ENCODE measurements at regions not wholly inside any gene's neighbourhood (a gene's known extent, or its start where the extent isn't known, plus 50 kb on each side); places are given as distances from the start of the nearest gene placed in this dataset.

DNA sequence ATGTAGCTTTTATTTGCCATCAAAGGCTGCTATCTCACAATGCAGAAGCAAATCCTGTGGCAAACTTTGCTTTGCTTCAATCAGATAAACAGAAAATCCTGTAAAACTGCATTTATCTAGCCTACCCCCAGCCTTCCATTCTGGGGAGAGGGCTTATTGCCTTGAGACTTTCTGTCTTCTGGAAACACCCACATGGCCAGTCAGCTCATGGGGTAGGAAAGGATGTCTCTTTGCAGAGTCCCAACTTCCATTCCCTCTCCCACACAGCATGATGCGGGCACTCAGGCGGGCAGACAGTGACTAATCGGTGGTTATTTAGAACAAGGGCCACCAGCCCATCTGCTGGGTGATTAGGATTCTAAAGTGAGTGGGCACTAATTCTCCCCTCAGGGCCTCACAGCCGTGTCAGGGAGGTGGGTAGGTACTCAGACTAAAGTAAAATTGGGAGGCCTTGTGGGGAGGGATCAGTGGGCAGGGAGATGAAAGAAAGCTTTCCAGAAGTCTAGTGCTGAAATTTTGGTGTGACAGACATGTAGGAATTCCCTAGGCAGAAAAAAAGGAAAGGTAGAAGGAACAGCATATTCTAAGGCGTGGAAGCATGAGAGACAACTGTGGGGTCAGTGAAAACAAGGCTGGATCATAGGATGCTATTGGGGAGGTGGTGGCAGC lies 720.5 kb downstream of the VRK1 start:
- DNase-seq (ENCODE audit: low spot score): no peak

DNA sequence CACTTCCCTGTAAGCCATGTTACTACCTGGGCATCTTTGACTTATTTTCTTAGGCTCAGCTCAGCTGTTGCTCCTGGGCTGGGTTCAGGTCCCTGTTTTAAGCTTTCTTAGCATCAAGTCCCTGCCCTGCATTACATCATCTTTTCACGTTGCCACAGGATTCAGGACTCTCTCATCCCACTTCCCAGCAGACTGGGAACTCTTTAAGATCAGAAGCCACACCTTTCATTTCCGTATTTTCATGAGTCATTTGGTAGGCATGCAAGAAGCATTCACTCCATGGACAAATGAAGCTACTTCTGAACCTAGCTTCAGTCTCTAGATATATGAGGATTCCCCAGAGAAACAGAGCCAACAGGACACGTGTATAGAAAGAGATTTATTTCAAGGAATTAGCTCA lies 726.8 kb downstream of the VRK1 start:
- DNase-seq (ENCODE audit: low spot score): no peak

DNA sequence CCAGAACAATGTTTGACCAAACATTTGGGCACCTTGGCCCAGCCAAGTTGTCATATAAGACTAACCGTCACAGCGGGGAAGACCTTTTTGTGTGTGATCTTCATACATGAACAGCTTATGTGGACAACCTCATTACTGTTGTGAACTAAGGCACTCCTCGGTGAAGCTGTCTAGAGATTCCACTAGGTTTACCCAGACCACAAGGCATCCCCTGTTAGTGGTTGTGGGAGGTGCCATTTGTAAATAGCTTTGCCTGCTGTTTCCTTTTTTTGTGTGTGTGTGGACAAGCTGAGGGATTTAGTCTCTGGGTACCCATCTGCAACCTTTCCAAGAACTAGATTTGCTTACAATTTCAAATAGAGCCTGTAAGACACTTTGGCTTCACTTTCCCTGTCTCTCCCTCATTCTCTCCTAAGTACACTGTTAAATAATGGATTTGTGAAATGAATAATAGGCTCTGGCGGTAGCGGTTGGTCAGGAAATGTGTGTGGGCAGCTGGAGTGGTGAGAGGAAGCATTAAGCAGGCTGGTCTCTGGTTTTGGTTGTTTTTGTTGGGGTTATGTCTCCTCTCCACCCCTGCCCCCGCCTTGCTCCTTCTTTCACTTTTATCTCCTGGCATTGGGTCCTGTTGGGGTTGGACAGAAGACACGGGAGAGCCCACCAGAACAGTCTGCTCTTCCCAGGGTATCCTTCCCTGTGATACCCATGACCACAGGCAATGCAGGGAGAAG lies 727.6 kb downstream of the VRK1 start:
- no peak for DNase-seq (ENCODE audit: low spot score)

DNA sequence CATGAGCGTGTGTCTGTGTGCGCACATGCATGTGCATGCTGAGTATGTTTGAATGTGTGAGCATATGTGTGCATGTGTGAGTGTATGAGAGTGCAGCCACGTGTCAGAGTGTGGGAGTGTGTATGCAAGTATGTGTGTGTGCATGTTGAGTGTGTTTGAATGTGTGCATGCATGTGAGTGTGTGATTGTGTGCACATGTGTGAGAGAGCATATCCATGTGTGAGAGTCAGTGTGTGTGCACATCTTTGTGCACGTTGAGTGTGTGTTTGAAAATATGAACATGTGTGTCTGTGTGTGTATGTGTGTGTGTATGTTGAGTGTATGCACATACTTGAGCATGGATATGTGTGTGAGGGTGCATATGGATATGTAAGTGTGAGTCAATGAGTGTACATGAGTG lies 730.8 kb downstream of the VRK1 start:
- DNase-seq (ENCODE audit: low spot score): no peak

DNA sequence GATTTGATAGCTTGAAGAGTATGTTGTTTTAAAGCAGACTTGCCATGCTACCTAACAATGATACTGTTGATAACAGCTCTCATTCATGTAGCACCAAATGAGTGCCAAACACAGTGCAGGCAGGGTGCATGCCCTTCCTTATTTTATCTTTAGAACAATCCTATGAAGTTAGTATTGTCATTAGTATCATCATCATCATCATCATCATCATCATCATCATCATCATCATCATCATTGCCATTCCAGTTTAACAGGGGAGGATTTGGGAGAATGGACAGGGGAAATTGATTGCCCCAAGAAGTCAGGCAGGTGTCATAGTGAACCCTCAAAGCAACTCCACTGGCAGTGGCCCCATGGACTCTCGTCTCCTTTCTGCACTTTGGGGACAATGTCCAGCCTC lies 734.9 kb downstream of the VRK1 start:
- no peak for DNase-seq (ENCODE audit: low spot score)

DNA sequence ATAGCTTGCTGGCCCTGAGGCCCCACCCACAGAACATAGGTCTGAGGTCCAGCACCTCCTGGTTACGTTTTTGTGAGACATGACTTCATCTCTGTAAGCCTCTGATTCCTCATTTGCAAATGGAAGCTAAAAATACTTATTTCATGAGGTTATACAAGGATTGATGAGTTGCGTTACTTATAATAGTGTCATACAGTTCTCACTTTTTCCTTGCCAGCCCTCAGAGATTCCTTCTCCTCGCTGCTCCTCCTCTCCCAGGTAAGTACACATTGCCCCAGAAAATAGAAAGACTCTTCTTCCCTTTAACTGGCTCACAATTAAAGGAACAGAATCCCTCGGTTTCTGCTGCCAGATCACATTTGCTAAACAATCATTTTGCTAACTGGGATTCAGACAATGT lies 739.2 kb downstream of the VRK1 start:
- DNase-seq (ENCODE audit: low spot score): no peak

DNA sequence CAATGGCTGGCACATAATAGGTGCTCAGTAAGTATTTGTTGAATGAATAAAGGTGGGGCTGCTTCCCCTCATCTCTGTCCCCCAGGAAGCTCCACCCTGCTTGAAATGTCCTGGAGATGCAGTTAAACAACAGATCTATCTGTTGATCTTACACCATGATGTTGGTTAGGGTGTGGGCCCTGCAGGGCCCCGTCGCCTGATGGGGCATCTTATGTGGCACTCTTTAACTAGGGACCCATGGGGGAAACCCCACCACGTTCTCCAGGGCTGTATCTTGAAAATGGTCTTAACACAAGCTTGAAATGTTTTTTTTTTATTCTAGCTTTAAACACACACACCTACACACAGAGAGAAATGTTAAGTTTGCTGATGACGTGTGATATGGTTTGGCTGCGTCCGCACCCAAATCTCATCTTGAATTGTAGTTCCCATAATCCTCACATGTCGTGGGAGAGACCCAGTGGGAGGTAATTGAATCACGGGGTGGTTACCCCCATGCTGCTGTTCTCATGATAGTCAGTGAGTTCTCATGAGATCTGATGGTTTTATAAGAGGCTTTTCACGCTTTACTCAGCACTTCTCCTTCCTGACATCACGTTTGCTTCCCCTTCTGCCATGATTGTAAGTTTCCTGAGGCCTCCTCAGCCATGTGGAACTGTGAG lies 741.7 kb downstream of the VRK1 start:
- no peak for DNase-seq (ENCODE audit: low spot score)

DNA sequence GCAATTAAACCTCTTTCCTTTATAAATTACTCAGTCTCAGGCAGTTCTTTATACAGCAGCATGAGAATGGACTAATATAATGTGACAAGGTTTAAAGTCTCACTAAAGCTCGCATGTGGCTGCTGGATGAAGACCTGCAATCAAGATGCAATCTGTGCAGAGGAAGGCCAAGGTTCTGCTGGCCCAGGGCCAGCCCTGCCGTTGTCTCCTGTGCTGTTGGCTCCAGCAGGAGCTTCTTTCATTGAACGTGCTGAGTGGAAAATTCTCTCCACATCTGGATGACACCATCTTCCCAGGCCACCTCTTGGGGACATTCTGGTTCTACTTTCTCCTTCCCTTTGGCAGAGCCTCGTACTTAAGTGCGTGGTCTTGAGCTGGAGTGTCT lies 742.2 kb downstream of the VRK1 start:
- no peak for DNase-seq (ENCODE audit: low spot score)

DNA sequence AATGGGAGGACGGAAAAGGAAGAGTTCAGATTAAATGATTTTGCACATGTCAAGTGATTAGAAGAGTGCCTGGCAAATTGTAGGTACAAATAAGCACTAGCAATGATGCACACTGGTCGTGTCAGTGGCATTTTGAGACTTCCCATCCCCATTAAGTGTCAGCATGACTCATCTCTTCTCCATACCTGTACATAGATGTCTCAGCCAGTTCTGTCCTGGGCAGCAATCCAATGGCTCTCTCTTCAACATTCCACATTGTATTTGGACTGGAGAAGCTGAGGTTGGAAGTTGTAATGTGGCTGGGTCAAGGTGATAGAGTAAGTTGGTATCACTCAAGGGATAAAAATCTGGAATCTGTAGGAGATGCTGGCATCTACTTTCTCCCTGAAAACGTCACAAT lies 742.7 kb downstream of the VRK1 start:
- no peak for DNase-seq (ENCODE audit: low spot score)

DNA sequence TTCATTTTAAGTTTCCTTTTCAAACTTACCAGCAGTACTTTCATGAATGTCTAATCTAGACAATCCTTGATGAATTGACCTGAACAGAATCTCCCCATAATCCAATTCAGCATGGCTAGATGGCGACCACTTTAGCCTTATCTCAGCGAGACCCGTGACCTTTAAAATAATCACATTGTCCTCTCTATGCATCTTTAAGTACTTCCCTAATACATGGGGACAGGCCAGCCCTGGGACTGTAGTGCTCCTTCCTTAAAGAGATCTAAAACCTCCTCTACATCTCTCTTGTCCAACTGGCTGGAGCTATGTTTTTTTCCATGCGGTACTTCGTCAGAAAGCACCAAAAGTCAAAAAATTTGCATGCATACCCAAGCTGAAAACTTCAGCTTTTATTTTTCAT lies 746.0 kb downstream of the VRK1 start:
- DNase-seq (ENCODE audit: low spot score): no peak

DNA sequence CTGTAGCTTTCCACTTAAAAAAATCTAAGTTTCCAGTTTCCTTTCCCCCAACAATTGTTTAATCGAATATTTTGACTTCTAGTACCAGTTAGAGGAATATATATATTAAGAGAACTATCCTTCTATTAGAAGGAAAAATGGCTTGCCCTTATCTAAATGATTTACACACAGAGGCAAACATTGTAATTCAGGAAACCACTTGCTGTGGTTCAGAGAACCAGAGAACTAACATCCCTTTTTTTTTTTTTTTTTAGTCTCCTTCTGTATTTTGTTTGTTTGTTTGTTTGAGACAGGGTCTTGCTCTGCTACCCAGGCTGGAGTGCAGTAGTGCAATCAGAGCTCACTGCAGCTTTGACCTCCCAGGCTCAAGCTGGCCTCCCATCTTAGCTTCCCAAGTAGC lies 746.6 kb downstream of the VRK1 start:
- DNase-seq (ENCODE audit: low spot score): no peak

DNA sequence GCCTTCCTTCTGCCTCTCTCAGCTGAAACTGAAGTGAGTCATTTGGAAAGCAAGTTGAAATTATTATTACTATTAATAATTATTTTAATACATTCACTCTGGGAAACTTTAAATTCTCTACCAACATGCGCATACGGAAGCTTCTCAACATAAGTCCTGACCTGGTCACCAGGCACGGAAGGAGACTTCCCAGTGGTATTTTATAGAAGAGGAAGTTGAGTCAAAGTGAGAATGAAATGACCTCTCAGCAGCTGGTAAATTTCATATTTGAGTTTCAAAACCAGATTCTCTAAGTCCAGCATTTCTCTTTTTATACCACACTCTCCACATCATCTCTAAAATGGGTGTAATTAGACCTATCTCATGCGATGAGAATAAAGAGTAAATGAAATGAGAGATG lies 747.4 kb downstream of the VRK1 start:
- DNase-seq (ENCODE audit: low spot score): no peak

DNA sequence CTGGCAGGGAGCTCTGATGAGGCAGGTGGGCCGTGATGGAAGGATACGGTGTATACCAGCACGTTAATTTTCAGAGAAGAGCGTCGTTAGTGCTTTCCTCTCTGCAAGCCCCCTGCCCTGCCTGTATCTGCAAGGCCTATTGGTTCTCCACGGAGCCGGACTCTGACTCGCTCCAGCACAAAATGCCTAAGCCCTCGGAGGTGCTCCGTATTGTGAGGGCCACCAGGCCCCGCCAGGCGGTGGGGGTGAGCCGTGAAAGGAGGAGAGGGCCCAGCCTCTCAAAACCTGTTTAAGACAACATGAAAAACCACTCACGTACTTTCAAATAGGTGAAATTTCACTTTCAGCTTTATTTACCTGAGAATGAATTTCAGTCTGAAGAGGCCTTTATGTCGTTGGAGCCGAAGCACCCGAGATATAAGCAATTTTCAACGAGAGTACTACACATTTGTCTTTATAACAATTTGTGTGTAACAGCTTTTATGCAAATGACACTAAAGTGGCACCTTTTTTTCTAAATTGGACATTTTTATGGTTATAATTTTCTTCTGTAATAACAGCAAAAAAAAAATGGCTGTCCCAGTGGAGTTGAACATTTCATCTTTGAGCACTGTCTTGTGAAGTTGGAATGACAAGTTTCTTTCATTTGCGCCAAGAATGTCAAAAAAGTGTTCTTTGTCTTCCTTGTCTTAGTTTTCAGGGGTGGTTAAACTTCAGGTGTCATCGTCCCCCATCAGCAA lies 749.5 kb downstream of the VRK1 start:
- DNase-seq (ENCODE audit: low spot score): no peak

DNA sequence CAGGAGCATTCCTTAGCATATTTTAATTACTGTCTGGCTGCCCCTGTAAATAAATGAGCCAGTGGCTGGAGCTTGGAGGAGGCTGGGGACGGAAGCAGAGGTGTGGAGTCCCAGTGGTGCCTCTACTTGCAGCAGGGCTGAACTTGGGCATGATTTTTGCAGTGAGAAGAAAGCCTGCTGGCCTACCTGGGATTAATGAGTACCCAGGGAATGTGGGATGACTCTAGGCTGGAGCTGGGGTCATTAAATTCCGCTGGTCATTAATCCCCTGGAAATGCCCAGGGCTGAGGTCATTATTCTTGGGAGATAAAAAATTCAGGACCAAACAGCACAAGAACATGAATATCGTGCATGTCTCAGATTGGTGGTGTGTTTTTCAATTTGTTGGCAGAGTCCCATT lies 753.3 kb downstream of the VRK1 start:
- no peak for DNase-seq (ENCODE audit: low spot score)

DNA sequence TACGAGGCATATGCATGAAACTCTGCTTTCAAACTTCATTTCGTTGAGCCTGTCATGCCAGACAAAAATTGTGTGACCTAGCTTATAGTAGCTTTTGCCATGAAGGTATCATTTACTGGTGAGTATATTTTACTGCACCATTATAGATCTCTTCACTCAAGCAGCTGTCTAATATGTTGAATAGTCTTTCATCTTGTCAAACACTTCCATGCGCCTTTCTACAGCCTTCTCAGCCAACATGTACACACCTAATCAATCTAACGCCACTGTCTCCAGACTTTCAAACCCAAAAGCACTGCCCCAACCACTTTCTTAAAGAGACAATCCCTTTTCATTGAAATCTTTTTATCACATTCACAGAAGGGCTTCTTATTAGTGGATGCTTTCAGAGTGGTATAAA lies 757.4 kb downstream of the VRK1 start:
- no peak for DNase-seq (ENCODE audit: low spot score)

DNA sequence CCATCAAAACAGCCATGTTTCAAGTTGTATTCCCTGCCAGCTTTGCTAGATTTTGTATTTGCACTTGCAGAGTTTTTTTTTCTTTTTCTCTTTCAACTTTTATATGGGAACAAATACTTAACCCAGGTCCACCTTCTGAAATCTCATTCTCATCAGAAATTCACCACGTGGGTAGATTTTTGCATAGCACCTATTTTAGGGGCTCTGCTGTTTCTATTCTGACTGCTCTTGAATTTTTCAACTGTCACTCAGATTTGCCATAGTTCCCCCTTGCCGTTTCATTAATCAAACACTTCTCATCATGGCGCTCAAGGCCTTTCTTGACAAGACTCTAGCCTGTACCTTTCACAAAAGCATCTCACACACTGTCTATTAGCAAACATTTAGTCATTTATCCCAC lies 767.2 kb downstream of the VRK1 start:
- no peak for DNase-seq (ENCODE audit: low spot score)

DNA sequence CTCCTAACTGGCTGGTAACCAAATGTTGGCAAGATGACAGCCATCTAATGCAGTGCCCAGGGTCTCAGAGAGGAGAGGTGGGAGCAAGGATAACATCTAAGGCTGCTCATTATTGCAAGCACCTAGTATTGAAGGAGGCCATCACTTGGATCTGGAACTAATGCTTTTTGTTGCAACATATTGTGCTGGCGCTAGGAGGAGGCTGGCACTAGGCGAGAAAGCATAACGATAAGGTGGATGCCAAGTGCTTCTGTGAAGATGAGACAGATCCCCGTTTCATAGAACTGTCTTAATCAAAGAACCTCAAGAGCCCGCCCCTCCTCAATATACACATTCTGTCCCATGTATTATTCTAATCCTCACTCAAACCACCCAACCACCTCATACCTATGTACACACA lies 774.0 kb downstream of the VRK1 start:
- DNase-seq (ENCODE audit: low spot score): no peak

DNA sequence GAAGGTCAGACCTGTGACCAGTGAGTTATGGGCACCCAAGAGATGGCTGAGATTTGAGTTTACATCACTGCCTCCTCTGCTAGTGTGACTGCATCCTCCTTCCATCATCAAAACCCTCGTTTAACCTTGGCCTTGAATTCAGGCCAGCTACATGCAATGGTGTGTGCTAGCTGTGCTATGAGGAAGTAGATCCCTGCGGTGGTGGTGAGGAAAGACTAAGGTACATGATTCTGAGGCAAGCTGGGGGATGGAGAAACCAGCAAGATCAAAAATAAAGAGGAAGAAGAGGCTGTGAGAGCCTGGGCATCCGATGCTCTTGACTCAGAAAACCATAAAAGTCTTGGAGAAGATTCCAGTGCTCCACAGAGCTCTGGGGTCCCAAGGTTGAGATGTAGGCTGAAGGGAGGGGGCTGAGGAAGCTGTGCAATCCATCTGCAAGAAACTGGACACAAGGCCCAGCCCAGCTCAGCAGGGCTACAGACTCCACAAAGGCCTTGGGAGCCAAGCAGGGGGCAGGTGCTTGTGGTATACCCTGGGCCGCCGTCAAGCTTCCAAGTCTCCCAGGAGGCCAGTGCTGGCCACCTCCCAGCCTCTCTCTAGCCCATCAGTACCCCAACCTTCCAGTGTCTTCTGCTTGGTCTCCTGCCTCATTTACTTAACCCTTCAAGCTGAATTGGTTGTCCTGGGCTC lies 774.8 kb downstream of the VRK1 start:
- DNase-seq (ENCODE audit: low spot score): no peak

DNA sequence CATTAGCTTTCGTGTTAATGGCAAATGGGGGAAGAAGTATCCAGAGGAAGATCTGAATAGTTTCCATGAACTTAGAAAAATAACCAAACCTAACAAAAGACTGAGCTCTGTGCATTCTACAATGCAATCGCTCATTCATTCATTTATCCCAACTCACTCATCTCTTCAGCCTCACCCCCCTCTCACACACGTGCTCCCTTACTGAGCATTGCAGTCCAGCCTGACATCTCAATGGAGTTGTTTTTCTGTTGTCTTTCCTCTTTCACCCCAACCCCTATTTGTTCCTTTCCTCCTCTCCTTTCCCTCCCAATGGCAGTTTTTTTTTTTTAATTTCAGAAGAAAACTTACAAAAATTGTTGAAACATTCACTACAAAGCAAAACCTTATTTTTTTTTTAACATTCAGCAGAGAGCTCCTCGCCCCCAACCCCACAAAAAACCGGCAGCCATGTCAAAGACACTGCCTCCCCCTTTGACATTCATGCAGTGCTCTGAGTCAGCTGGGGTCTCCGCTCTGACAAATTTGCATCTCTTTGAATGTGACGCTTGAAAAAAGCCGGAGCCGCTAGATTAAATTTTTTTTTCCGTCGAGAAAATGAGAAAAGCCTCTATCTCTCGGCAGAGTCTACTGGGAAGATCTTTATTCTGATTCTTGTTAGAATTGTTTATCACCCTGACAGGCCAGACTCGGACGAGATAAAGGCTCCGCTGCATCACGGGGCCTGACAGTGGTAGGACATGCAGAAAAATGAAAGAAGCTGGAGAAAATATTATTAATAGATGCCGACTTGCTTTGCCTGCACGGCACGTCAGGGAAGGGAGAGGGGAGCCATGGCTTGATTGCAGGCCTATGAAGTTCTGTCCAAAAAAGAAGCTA lies 775.6 kb downstream of the VRK1 start:
- no peak for DNase-seq (ENCODE audit: low spot score)

DNA sequence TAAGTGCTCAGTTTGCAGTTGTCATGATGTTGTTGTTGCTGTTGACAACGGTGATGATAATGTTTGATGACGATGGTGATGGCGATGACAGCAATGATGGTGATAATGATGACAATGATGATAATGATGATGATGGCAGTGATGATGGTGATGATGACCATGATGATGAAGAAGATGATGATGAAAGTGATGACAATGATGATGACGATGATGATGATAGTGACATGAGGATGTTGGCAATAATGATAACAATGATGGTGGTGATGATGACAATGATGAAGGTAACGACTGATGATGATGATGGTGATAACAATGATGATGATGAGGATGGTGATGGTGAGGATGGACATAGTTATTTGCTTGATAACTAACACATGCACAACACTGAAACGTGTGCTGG lies 778.5 kb downstream of the VRK1 start:
- DNase-seq (ENCODE audit: low spot score): no peak

DNA sequence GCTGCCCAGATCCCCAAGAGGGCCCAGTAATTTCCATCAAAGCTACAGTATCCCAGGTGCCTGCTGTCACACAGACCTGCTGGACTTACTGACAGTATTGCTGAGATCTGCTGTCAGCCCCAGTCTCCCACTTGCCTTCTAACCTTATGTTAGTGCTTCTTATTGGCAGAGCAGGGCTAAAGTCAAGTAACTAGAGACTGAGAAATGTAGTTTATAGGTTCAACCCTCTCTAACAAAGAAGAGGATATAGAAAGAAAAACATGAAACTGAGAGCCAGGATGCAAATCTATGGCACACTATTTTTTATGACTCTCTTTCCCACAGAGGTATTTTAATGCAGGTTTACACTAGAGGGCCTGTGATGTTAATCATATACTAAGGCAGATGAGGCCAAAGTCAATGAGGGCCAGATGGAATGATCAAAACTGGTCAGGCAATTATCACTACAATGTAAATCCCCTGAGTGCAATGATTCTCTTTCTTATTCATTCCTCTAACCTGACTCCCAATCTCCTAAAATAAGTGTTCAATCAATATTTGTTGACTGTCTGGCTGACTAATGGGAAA lies 781.9 kb downstream of the VRK1 start:
- no peak for DNase-seq (ENCODE audit: low spot score)
